GM13976 (cell line): ENCODE measurements at regions not wholly inside any gene's neighbourhood (a gene's known extent, or its start where the extent isn't known, plus 50 kb on each side); places are given as distances from the start of the nearest gene placed in this dataset.

Experiments
- DNase-seq: peaks from one replicate; pipeline ENCODE4 v3.0.0; 2012; ENCODE audit warnings: low spot score
- in situ Hi-C: fragments of 300-500 bp; cut with MboI; formaldehyde crosslinking; loops from one replicate; pipeline ENCODE4 v1.12.0; 2022; ENCODE audit warnings: low sequenced_read_pairs, mixed read lengths, inconsistent platforms; ENCODE audit not compliant: unreplicated experiment
- TF ChIP-seq, protein P1 (sequence below): IDR thresholded peaks from 2 replicates; pipeline ENCODE4 v1.5.1; 2012; ENCODE audit warnings: borderline replicate concordance, mild to moderate bottlenecking; ENCODE audit not compliant: insufficient read depth; ENCODE audit errors: extremely low read depth, missing control alignments, control extremely low read depth

DNA sequence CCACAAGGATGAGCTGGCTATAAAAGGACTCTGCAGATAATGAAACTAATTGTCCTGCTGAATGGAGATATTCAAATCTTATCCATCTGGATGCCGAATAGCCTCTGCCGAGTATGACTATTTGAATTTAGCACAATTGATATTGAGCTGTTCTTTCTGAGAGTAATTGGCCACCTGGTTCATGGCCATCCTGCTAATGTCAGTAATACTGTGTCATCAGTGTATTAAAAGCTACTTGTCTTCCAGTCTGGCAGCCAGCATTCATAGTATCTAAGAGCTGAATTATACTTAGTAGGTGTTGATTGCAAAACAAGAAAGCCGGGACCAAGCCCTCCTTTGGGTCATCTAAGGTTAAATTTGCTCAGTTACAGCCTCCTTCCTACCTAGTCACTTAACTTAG lies 310.7 kb upstream of the NCAM1 start:
- TF ChIP-seq, protein P1, sequence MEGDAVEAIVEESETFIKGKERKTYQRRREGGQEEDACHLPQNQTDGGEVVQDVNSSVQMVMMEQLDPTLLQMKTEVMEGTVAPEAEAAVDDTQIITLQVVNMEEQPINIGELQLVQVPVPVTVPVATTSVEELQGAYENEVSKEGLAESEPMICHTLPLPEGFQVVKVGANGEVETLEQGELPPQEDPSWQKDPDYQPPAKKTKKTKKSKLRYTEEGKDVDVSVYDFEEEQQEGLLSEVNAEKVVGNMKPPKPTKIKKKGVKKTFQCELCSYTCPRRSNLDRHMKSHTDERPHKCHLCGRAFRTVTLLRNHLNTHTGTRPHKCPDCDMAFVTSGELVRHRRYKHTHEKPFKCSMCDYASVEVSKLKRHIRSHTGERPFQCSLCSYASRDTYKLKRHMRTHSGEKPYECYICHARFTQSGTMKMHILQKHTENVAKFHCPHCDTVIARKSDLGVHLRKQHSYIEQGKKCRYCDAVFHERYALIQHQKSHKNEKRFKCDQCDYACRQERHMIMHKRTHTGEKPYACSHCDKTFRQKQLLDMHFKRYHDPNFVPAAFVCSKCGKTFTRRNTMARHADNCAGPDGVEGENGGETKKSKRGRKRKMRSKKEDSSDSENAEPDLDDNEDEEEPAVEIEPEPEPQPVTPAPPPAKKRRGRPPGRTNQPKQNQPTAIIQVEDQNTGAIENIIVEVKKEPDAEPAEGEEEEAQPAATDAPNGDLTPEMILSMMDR, result no peak
- in situ Hi-C loops, result no loop called here

DNA sequence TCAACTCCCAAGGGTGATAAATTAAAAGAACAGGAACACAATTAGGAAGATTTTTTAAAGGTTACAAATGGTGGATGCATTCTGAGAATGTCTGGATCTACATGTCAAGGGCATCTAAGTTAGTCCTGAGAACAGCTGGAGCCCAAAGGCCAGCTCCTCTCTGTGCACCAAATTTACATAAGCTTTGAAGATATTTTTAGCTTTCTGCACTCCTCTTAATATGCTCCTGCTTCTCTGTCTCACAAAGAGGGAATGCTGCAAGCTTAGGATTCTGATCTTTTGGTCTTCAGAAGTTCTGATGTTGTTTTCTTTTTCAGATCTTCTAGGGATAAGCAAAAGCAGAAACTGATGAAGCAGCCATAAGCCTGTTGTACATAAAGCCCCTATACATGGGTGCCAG lies 309.8 kb upstream of the NCAM1 start:
- TF ChIP-seq, protein P1, result no peak
- no peak for DNase-seq
- in situ Hi-C loops, result no loop called here

More for the DNA sequence above, 310.7 kb upstream of the NCAM1 start:
- DNase-seq, result no peak

DNA sequence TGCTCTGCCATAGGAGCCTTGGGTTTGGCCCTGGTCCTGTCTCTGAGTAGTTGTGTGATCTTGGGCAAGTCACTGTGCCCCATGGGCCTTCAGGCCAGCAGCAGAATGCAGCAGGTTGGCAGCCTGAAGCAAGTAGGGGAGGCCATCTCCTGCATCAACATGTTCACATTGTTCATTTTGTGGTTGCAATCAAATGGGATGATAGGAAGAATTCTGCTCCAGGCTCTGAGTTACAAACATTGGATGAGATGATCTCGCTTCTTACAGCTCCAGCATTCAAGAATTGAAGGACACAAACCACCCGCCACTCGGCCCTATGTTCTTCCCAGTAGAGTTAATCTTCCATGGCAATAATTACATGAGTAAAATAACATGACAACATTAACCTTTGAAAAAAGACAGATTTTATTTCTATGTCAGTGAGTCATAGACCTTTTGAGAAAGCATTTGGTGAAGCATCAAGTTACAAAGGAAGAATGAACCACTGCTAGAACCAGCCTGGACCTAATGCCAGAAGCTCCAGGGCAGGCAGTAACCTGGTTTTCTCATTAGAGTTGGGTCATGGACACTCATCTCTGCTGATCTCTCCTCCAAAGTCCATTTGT lies 308.3 kb upstream of the NCAM1 start:
- TF ChIP-seq, protein P1, result no peak
- DNase-seq, result no peak
- in situ Hi-C loops, result no loop called here

DNA sequence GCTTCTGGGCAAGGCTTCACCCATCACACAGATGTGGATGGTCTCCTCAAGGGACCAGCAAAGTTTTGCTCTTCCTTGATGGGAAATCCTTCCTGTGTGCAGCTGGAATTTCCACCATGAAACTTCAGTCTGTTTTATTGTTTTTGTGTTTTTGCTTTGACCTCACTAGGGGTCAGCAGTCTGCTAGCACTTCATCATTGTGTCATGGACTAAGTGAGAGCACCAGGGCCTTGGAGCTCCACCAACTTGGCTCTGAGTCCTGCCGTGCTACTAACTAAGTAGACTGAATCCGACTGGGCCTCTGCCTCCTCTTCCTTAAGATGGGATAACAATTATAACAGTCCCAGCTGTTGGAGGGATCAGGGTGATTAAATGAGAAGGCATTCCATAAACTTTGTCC lies 305.8 kb upstream of the NCAM1 start:
- DNase-seq, result no peak
- in situ Hi-C loops, result no loop called here
- TF ChIP-seq, protein P1, result no peak

DNA sequence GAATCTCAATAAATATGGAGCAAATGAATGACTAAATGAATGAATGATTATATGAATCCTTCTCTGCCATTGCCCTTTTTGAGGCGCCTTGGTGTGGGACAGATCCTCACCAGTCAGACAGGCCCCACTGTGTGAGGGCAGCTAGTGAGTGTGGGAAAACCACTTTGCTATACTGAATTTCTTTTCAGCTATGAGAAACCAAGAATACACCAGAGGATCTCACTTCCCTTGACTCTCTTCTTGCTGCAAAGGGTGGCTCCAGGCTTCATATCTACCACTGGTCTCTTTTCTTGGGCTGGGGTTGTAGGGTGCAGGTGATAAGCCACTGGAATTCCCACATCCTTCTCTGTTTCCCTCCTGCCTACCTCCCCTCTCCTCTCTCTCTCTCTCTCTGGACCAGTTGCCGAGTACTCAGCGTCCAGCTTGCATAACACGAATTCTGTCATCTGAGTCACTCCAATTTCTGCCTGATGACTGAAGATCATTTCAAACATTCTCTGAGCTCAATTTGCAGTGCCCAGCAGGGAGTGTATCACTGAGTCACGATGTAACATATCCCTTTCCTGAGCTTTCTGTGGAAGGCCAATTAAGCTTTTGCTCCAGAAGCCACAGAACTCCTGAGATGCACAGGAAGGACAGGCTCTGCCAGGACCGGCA lies 304.3 kb upstream of the NCAM1 start:
- TF ChIP-seq, protein P1, result no peak
- no peak for DNase-seq
- in situ Hi-C loops, result no loop called here

DNA sequence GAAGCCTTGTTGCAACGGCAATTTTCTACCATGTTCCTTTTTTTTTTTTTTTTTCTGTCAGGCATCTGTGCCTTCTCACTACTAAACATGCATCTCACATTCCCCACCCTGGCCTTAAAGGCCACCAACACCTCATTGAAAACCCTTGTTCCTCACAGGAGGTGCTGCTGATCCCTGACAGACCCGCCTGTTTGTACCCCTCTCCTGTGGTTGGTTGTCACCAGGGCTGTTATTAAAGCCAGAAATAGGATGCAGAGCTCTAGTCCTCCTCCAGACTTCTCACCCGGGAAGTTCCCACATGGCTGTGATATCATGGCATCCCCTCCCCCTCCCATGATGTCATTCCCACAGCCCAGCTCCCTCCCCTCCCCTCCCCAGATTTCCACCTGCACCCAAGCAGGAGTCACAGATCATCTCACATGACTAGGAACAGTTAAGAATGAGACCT lies 302.8 kb upstream of the NCAM1 start:
- TF ChIP-seq, protein P1, result no peak
- in situ Hi-C loops, result no loop called here
- no peak for DNase-seq

DNA sequence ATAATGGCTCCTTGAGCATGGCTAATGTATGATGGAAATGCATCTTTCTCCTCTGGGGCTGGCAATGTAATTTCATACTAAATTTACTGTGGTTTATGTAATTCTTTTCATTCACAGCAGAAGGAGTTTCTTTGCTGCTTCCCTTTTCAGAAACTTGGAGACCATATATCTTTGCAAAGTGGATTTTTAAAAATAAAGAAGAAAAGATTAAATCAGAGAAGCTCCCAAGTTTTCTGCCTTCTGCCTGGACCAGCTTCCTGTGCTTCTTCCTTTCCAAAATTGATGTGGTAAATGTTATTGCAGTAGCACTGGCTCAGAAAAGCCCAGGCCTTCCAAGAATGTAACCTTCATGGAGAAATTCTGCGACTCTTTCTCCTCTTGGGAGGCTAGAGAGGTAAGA lies 300.1 kb upstream of the NCAM1 start:
- TF ChIP-seq, protein P1, result no peak
- DNase-seq, result no peak
- in situ Hi-C loops, result no loop called here
